GM23248 (cell line): ENCODE measurements at regions not wholly inside any gene's neighbourhood (a gene's known extent, or its start where the extent isn't known, plus 50 kb on each side); places are given as distances from the start of the nearest gene placed in this dataset.

ENCODE experiments used
- DNase-seq: peaks from one replicate; pipeline ENCODE4 v3.0.0-alpha.2; 2015
- H2AFZ ChIP-seq: fragments of 200-600 bp; sonication (generic); 2 replicates; pipeline ENCODE4 v1.6.1; 2016; ENCODE audit warnings: antibody characterized with exemption
- H3F3A ChIP-seq: fragments of 200-600 bp; sonication (generic); 2 replicates; pipeline ENCODE4 v1.6.1; 2016; ENCODE audit warnings: mild to moderate bottlenecking, antibody characterized with exemption, mixed run types; ENCODE audit not compliant: insufficient read depth
- H3K27ac ChIP-seq: fragments of 200-600 bp; sonication (generic); 2 replicates; pipeline ENCODE4 v1.5.1; 2016; ENCODE audit warnings: mild to moderate bottlenecking
- H3K27me3 ChIP-seq: fragments of 200-600 bp; sonication (generic); replicated peaks from 2 replicates; pipeline ENCODE4 v1.6.1; 2016; ENCODE audit warnings: mild to moderate bottlenecking; ENCODE audit not compliant: insufficient read depth
- H3K36me3 ChIP-seq: fragments of 200-600 bp; sonication (generic); 2 replicates; pipeline ENCODE4 v1.6.1; 2016; ENCODE audit warnings: low read depth, mild to moderate bottlenecking
- H3K4me1 ChIP-seq: fragments of 200-600 bp; sonication (generic); 2 replicates; pipeline ENCODE4 v1.6.1; 2016; ENCODE audit warnings: mild to moderate bottlenecking; ENCODE audit not compliant: insufficient read depth
- H3K4me2 ChIP-seq: fragments of 200-600 bp; sonication (generic); one replicate; pipeline ENCODE4 v1.6.1; 2016; ENCODE audit warnings: mild to moderate bottlenecking; ENCODE audit not compliant: unreplicated experiment
- H3K4me3 ChIP-seq: fragments of 200-600 bp; sonication (generic); 2 replicates; pipeline ENCODE4 v1.5.1; 2016; ENCODE audit warnings: mild to moderate bottlenecking
- H3K79me2 ChIP-seq: fragments of 200-600 bp; sonication (generic); 2 replicates; pipeline ENCODE4 v1.6.1; 2016; ENCODE audit warnings: mild to moderate bottlenecking; ENCODE audit not compliant: insufficient read depth
- H3K9ac ChIP-seq: fragments of 200-600 bp; sonication (generic); 2 replicates; pipeline ENCODE4 v1.6.1; 2016; ENCODE audit warnings: mild to moderate bottlenecking
- H3K9me2 ChIP-seq: fragments of 200-600 bp; sonication (generic); 2 replicates; pipeline ENCODE4 v1.6.1; 2016; ENCODE audit warnings: mixed run types, mild to moderate bottlenecking, moderate library complexity; ENCODE audit not compliant: insufficient read depth
- H3K9me3 ChIP-seq: fragments of 200-600 bp; sonication (generic); one replicate; pipeline ENCODE4 v1.6.1; 2017; ENCODE audit warnings: low read depth
- H4K20me1 ChIP-seq: fragments of 200-600 bp; sonication (generic); 2 replicates; pipeline ENCODE4 v1.6.0; 2016; ENCODE audit not compliant: insufficient read depth
- EZH2 ChIP-seq: fragments of 200-600 bp; sonication (generic); IDR thresholded peaks from 2 replicates; pipeline ENCODE4 v1.6.1; 2018; ENCODE audit warnings: antibody characterized with exemption, mild to moderate bottlenecking; ENCODE audit not compliant: insufficient read depth, poor library complexity, severe bottlenecking
- EZH2phosphoT487 ChIP-seq: fragments of 200-600 bp; sonication (generic); IDR thresholded peaks from 2 replicates; pipeline ENCODE4 v1.6.1; 2018; ENCODE audit warnings: antibody characterized with exemption, moderate library complexity, mild to moderate bottlenecking, low read depth; ENCODE audit not compliant: insufficient read depth
- WGBS, 2 experiments: methylation state at CpG; one replicate each; pipeline ENCODE4 v1.1.6; 2015 to 2017; ENCODE audit warnings: low lambda C conversion rate in 2 of 2, low coverage in 1 of 2; ENCODE audit errors: missing lambda C conversion rate in 2 of 2; 5-methylcytosine and 5-hydroxymethylcytosine counted together
- in situ Hi-C: fragments of 300-500 bp; cut with MboI; formaldehyde crosslinking; loops from 2 replicates; pipeline ENCODE4 v1.15.0; 2020

DNA sequence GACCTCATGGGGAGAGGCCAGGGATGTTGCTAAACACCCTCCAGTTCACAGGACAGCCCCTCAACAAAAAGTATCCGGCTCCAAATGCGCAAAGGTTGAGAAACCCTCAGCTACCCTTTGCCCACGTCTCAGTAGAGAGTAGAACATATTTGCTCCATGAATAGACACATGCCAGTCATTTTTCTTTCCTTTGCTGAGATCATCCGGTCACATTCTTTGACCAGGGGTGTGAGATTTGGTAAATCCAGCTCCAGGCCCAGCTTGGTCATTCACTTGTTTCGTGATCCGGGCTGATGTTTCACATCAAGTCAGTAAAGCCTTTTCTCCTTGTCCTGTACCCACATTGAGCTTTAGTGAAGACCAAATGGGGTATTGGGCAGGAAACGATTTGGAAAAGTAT, 83.6 kb upstream of the LHX5 start:
- no peak overlapping the region for H3K9ac ChIP-seq
- H3K4me1 ChIP-seq: no peaks in the 10 kb centered on the region
- TF ChIP-seq EZH2phosphoT487 (no peak), EZH2 (no peak)
- H3K79me2 ChIP-seq: no peaks in the 10 kb centered on the region
- H3K36me3 ChIP-seq: no peaks in the 10 kb centered on the region
- H3K4me2 ChIP-seq: no peak overlapping the region
- no peak overlapping the region for H2AFZ ChIP-seq
- no peaks in the 10 kb centered on the region for H3K9me3 ChIP-seq
- H4K20me1 ChIP-seq: no peaks in the 10 kb centered on the region
- WGBS, 2 experiments: 21 to 30% methylated on average over 7 of the region's 7 CpGs
- no peaks in the 10 kb centered on the region for H3K27me3 ChIP-seq
- no peak for DNase-seq
- H3K27ac ChIP-seq: no peak overlapping the region
- in situ Hi-C loops: no loop called here
- H3K9me2 ChIP-seq: no peaks in the 10 kb centered on the region
- H3K4me3 ChIP-seq: no peak overlapping the region
- H3F3A ChIP-seq: no peaks in the 10 kb centered on the region

DNA sequence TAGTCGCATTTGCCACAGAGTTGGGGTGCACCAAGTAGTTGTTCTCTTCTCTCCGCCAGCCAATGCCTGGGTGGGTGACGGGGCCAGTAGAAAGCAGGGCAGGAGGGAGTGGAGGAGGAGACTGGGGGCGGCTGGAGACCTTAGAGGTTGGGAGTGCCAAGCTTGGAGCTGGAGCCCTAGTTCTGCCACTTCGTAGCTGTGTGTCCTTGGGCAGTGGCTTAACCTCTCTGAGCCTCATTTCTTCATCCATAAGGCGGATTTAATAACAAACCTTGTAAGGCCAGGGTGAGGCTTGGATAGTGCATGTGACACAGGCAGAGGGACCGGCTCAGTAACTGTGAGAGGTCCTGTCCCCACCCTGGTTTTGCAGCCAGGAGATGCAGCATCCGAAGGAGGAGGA, 81.1 kb upstream of the LHX5 start:
- DNase-seq: no peak
- H3K79me2 ChIP-seq: no peaks in the 10 kb centered on the region
- no peaks in the 10 kb centered on the region for H3K36me3 ChIP-seq
- no peaks in the 10 kb centered on the region for H3K9me2 ChIP-seq
- H3K9ac ChIP-seq: no peak overlapping the region
- no peaks in the 10 kb centered on the region for H3K27me3 ChIP-seq
- WGBS, 2 experiments: 36 to 40% methylated on average over 8 of the region's 8 CpGs
- H3K9me3 ChIP-seq: no peaks in the 10 kb centered on the region
- H3K4me3 ChIP-seq: no peak overlapping the region
- no peak overlapping the region for H3K4me2 ChIP-seq
- in situ Hi-C loops: no loop called here
- H3F3A ChIP-seq: no peaks in the 10 kb centered on the region
- H4K20me1 ChIP-seq: no peaks in the 10 kb centered on the region
- H3K27ac ChIP-seq: no peak overlapping the region
- H2AFZ ChIP-seq: no peak overlapping the region
- H3K4me1 ChIP-seq: no peaks in the 10 kb centered on the region
- TF ChIP-seq EZH2phosphoT487 (no peak), EZH2 (no peak)

DNA sequence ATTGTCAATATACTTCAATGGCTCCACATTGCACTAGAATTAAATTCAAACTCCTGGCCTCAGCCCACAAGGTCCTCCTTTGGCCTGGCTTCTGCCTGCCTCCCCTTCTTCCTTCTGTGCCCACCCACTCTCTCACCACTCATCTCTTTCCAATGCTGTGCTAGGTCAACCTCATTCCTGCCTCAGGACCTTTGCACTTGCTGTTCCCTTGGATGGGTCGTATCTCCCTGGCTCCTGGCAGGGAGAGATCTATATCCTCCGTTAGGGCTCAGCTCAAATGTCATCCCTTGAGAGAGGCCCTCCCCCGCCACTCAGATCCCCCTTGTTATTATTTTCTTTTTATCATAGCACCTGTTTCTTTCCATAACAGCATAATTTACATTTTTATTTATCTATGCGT, 79.9 kb upstream of the LHX5 start:
- H4K20me1 ChIP-seq: no peaks in the 10 kb centered on the region
- no peak overlapping the region for H3K27ac ChIP-seq
- H3F3A ChIP-seq: no peaks in the 10 kb centered on the region
- no peaks in the 10 kb centered on the region for H3K79me2 ChIP-seq
- in situ Hi-C loops: no loop called here
- H3K4me1 ChIP-seq: no peaks in the 10 kb centered on the region
- no peak overlapping the region for H3K4me2 ChIP-seq
- no peak for DNase-seq
- H3K9me2 ChIP-seq: no peaks in the 10 kb centered on the region
- no peak for TF ChIP-seq EZH2
- no peak for TF ChIP-seq EZH2phosphoT487
- H3K9ac ChIP-seq: no peak overlapping the region
- no peaks in the 10 kb centered on the region for H3K9me3 ChIP-seq
- no peak overlapping the region for H2AFZ ChIP-seq
- H3K27me3 ChIP-seq: no peaks in the 10 kb centered on the region
- WGBS, 2 experiments: 27 to 32% methylated on average over 4 of the region's 4 CpGs
- H3K4me3 ChIP-seq: no peak overlapping the region
- H3K36me3 ChIP-seq: no peaks in the 10 kb centered on the region

DNA sequence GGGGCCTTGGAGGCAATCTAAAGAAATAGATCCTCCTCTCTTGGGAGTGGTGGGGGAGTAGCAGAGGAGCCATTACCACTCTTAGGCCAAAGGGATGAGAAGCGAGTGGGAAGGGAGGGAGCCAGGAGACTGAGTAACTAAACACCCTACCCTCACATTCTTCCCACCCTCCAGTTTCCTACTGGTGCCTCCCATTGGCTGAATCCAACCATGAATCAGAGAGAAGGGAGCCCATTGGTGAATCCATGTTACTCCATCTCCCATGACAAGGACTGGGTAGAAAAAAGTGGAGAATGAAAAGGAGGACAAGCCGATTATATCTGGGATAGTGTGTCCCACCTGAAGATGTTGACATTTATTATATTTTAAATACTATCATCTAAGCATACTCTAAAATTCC, 76.8 kb upstream of the LHX5 start:
- Histone ChIP-seq H3K9me3 (no peaks in the 10 kb centered on the region), H3K36me3 (no peaks in the 10 kb centered on the region), H3K4me2 (no peak overlapping the region), H3K27ac (no peak overlapping the region), H3K4me1 (no peaks in the 10 kb centered on the region), H3K79me2 (no peaks in the 10 kb centered on the region), H3K27me3 (no peaks in the 10 kb centered on the region), H3F3A (no peaks in the 10 kb centered on the region), H4K20me1 (no peaks in the 10 kb centered on the region), H3K4me3 (no peak overlapping the region), H3K9me2 (no peaks in the 10 kb centered on the region), H2AFZ (no peak overlapping the region), H3K9ac (no peak overlapping the region)
- DNase-seq: no peak
- TF ChIP-seq EZH2phosphoT487 (no peak), EZH2 (no peak)
- in situ Hi-C loops: no loop called here
- 19 to 29% methylated on average over 2 of the region's 2 CpGs for WGBS, 2 experiments
